ENCODE measurements at regions not wholly inside any gene's neighbourhood (a gene's known extent, or its start where the extent isn't known, plus 50 kb on each side); places are given as distances from the start of the nearest gene placed in this dataset.

DNA sequence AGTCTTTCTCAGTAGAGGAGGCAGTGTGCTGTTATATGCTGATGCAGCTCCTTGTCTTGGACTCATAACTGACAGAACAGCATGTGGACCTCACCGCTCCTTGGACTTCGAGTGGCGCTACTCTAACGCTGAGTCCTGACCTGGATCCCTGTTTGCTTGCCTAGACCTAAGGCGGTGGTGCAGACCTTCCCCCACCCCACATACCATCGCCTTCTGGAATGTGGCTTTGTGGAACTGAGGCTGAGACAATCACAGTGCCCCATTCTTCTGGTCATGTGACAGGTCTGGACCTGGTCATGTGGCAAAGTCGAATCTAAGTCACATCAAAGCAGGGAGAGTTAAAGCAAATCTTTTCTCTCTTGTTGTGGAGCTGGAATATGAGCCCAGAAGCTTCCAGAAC lies 190.7 kb upstream of the MKI67 start:
- Histone ChIP-seq H3K4me2 (ENCODE audit: low read length) (no peak overlapping the region), H3K9me2 (ENCODE audit: insufficient read depth) (no peaks in the 10 kb centered on the region), H3K36me3 (ENCODE audit: control insufficient read depth in 1 of 2, insufficient read depth in 2 of 2, low read length in 2 of 2) (no peaks in the 10 kb centered on the region), H3K79me2 (ENCODE audit: insufficient read depth, low read length) (no peaks in the 10 kb centered on the region), H4K20me1 (ENCODE audit: insufficient read depth) (no peaks in the 10 kb centered on the region), H3K4me3 (replicated peaks in 1 of 2; ENCODE audit: low read depth in 1 of 2, low read length in 2 of 2) (no peak overlapping the region), H3K27ac (ENCODE audit: low read depth, low read length) (no peak overlapping the region), H3K9me3 (ENCODE audit: control insufficient read depth in 1 of 2, insufficient read depth in 1 of 2, low read depth in 1 of 2, low read length in 2 of 2) (no peaks in the 10 kb centered on the region), H3K27me3 (ENCODE audit: insufficient read depth, low read length) (peaks cover 58% of the 10 kb centered on the region), H3K4me1 (ENCODE audit: control insufficient read depth in 1 of 2, insufficient read depth in 2 of 2, low read length in 2 of 2) (no peaks in the 10 kb centered on the region), H3K9ac (ENCODE audit: low read length) (no peak overlapping the region), H2AFZ (ENCODE audit: low read depth, low read length, poor library complexity, severe bottlenecking) (no peak overlapping the region)
- intact Hi-C loops (cut with micrococcal nuclease) = no loop called here
- ChIA-PET RAD21 (ENCODE audit: low non-redundant PET in 1 of 2, low total read pairs in 2 of 2, uncharacterized antibody in 2 of 2, unreplicated experiment in 2 of 2) (no interaction called here), CTCF (no interaction called here), POLR2A (no interaction called here)
- no peak for ATAC-seq
- no peak for DNase-seq (ENCODE audit: low read depth, low spot score)
- no TSS peak for BruUV-seq (replicated peaks)
- TF ChIP-seq EZH2phosphoT487 (IDR thresholded peaks at IDR 0.05; ENCODE audit: borderline replicate concordance) = no peak
- TF ChIP-seq POLR2A (IDR thresholded peaks at IDR 0.05; ENCODE audit: borderline replicate concordance, extremely low read depth, insufficient read depth, insufficient read length) = no peak
- TF ChIP-seq YY1 (IDR thresholded peaks at IDR 0.05; ENCODE audit: extremely low read depth, insufficient replicate concordance, low read depth, low read length) = no peak
- TF ChIP-seq SIN3A (IDR thresholded peaks at IDR 0.05; ENCODE audit: low read depth) = no peak
- TF ChIP-seq, protein P1, sequence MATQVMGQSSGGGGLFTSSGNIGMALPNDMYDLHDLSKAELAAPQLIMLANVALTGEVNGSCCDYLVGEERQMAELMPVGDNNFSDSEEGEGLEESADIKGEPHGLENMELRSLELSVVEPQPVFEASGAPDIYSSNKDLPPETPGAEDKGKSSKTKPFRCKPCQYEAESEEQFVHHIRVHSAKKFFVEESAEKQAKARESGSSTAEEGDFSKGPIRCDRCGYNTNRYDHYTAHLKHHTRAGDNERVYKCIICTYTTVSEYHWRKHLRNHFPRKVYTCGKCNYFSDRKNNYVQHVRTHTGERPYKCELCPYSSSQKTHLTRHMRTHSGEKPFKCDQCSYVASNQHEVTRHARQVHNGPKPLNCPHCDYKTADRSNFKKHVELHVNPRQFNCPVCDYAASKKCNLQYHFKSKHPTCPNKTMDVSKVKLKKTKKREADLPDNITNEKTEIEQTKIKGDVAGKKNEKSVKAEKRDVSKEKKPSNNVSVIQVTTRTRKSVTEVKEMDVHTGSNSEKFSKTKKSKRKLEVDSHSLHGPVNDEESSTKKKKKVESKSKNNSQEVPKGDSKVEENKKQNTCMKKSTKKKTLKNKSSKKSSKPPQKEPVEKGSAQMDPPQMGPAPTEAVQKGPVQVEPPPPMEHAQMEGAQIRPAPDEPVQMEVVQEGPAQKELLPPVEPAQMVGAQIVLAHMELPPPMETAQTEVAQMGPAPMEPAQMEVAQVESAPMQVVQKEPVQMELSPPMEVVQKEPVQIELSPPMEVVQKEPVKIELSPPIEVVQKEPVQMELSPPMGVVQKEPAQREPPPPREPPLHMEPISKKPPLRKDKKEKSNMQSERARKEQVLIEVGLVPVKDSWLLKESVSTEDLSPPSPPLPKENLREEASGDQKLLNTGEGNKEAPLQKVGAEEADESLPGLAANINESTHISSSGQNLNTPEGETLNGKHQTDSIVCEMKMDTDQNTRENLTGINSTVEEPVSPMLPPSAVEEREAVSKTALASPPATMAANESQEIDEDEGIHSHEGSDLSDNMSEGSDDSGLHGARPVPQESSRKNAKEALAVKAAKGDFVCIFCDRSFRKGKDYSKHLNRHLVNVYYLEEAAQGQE (IDR thresholded peaks at IDR 0.05; ENCODE audit: low read depth) = no peak
- no peak for TF ChIP-seq POLR2AphosphoS5 (IDR thresholded peaks at IDR 0.05; ENCODE audit: low read depth, low read length)
- no peak for TF ChIP-seq ELF1 (IDR thresholded peaks at IDR 0.05; ENCODE audit: borderline replicate concordance, low read depth)
- no peak for TF ChIP-seq FOSL1 (IDR thresholded peaks at IDR 0.05; ENCODE audit: low read depth)
- TF ChIP-seq ZNF274 (IDR thresholded peaks at IDR 0.05; ENCODE audit: low read depth, low read length) = no peak
- TF ChIP-seq CBX3 (IDR thresholded peaks at IDR 0.05; ENCODE audit: low read depth) = no peak
- no peak for TF ChIP-seq SRF (IDR thresholded peaks at IDR 0.05; ENCODE audit: low read depth)
- no peak for TF ChIP-seq RAD21 (IDR thresholded peaks at IDR 0.05; ENCODE audit: low read depth)
- TF ChIP-seq, protein P2, sequence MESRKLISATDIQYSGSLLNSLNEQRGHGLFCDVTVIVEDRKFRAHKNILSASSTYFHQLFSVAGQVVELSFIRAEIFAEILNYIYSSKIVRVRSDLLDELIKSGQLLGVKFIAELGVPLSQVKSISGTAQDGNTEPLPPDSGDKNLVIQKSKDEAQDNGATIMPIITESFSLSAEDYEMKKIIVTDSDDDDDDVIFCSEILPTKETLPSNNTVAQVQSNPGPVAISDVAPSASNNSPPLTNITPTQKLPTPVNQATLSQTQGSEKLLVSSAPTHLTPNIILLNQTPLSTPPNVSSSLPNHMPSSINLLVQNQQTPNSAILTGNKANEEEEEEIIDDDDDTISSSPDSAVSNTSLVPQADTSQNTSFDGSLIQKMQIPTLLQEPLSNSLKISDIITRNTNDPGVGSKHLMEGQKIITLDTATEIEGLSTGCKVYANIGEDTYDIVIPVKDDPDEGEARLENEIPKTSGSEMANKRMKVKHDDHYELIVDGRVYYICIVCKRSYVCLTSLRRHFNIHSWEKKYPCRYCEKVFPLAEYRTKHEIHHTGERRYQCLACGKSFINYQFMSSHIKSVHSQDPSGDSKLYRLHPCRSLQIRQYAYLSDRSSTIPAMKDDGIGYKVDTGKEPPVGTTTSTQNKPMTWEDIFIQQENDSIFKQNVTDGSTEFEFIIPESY (IDR thresholded peaks at IDR 0.05; ENCODE audit: extremely low read depth, insufficient replicate concordance, low read length) = no peak
- TF ChIP-seq, protein P3, sequence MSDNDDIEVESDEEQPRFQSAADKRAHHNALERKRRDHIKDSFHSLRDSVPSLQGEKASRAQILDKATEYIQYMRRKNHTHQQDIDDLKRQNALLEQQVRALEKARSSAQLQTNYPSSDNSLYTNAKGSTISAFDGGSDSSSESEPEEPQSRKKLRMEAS (IDR thresholded peaks at IDR 0.05) = no peak
- TF ChIP-seq, protein P4, sequence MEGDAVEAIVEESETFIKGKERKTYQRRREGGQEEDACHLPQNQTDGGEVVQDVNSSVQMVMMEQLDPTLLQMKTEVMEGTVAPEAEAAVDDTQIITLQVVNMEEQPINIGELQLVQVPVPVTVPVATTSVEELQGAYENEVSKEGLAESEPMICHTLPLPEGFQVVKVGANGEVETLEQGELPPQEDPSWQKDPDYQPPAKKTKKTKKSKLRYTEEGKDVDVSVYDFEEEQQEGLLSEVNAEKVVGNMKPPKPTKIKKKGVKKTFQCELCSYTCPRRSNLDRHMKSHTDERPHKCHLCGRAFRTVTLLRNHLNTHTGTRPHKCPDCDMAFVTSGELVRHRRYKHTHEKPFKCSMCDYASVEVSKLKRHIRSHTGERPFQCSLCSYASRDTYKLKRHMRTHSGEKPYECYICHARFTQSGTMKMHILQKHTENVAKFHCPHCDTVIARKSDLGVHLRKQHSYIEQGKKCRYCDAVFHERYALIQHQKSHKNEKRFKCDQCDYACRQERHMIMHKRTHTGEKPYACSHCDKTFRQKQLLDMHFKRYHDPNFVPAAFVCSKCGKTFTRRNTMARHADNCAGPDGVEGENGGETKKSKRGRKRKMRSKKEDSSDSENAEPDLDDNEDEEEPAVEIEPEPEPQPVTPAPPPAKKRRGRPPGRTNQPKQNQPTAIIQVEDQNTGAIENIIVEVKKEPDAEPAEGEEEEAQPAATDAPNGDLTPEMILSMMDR (IDR thresholded peaks at IDR 0.05 in 2 of 3, conservative IDR thresholded peaks at IDR 0.05 in 1 of 3; ENCODE audit: borderline replicate concordance in 1 of 3, insufficient read depth in 1 of 3, low read depth in 2 of 3, low read length in 2 of 3) = no peak
